Mononuclear cell (primary cell): ENCODE measurements at regions not wholly inside any gene's neighbourhood (a gene's known extent, or its start where the extent isn't known, plus 50 kb on each side); places are given as distances from the start of the nearest gene placed in this dataset.
"Not testable (repeated sequence)": the region's sequence is repeated elsewhere in the genome, so short reads cannot be mapped to it uniquely, and the experiment has no call there.

Experiments
- H3K27me3 ChIP-seq: 2 replicates; pipeline ENCODE4 v1.6.0; 2011; ENCODE audit warnings: low read length, control low read depth; ENCODE audit not compliant: insufficient read depth
- H3K4me1 ChIP-seq: 2 replicates; pipeline ENCODE4 v1.5.1; 2011; ENCODE audit warnings: mild to moderate bottlenecking, low read length, control low read depth; ENCODE audit not compliant: insufficient read depth
- H3K4me3 ChIP-seq: 2 replicates; pipeline ENCODE4 v1.5.1; 2011; ENCODE audit warnings: mild to moderate bottlenecking, low read length, moderate library complexity
- H3K9me3 ChIP-seq: 2 replicates; pipeline ENCODE4 v1.5.1; 2011; ENCODE audit warnings: low read depth, mild to moderate bottlenecking, control low read depth, low read length

GRCh38 chr2:175606010-175606841, 395.8 kb downstream of the LNPK start:
- Histone ChIP-seq H3K9me3 (no peaks in the 10 kb centered on the region), H3K4me3 (no peak overlapping the region), H3K4me1 (no peaks in the 10 kb centered on the region), H3K27me3 (no peaks in the 10 kb centered on the region)

DNA sequence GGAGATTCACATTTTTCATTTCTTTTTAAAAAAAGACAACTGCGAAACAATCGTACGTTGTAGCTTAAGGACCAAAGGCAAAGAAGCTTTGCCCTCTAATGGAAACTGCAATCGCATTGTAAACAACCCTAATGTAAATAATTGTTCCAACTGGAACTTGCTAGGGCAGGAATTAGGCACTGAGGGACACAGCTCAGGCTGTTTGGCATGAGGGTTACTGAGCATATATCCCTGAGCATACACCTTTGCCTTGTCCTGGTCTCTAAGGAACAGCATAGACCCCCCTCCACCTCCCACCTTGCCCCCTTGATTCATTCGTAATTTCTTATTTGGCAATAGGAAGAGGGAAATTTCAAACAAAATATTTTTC, 396.4 kb downstream of the LNPK start:
- no peaks in the 10 kb centered on the region for H3K9me3 ChIP-seq
- no peaks in the 10 kb centered on the region for H3K27me3 ChIP-seq
- no peak overlapping the region for H3K4me3 ChIP-seq
- H3K4me1 ChIP-seq, result no peaks in the 10 kb centered on the region

DNA sequence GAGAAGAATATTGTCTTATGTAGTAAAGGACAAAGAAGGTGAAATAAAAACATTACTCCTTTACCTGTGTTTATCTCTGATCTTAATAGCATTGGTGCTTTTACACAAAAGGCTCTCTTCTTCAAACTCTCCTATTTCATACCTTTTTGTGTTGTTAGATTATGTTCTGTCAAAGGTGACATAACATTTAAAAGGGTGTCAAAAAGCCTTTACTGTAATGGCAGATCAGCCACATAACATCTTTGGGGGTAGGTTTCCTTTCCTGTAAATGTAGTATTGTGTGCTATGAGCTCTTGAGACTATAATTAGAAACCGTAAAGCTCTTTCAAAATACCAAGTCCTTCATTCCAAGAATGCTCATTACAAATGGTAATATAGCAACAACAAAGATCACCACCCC, 400.1 kb downstream of the LNPK start:
- Histone ChIP-seq H3K27me3 (no peaks in the 10 kb centered on the region), H3K4me3 (no peak overlapping the region), H3K4me1 (no peaks in the 10 kb centered on the region), H3K9me3 (no peaks in the 10 kb centered on the region)

DNA sequence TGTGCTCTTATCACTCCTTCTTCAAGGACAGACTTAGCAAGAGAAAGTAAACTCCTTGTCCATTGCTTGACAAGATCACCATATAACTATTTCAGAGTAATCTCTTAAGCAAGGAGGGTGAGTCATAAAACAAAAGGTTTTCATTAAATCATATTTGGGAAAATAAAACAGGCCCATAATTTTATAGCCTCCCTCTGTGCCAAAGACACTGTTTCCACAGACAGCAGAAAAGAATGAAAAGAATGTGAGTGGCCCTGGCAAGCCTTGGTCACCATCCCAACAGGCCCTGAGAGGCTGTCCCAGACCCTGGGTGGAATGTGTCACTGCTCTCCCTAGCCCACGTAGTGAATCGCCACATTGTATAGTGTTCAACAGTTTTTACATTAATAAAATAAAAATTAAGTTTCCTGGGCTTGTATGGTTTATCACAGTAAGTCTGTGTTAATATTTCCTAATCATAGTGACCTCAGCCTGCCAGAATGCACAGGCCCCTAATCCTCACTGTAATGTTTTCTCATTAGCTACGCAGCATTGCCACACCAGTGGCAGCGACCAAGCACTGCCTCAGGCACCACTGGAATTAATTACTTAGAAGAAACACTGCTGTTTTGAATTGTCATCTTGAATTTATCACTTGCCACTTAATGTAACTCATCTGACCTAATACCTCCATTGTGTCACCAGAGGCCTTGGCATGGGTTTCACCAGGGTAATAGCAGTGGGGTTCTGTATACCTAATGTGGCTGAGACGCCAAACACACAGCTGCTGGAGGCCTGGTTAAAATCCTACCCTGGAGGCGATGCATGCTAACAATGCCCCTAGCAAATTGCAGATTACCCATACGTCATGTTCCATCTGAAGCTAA, 401.9 kb downstream of the LNPK start:
- Histone ChIP-seq H3K27me3 (no peaks in the 10 kb centered on the region), H3K9me3 (no peaks in the 10 kb centered on the region), H3K4me1 (no peaks in the 10 kb centered on the region), H3K4me3 (no peak overlapping the region)

DNA sequence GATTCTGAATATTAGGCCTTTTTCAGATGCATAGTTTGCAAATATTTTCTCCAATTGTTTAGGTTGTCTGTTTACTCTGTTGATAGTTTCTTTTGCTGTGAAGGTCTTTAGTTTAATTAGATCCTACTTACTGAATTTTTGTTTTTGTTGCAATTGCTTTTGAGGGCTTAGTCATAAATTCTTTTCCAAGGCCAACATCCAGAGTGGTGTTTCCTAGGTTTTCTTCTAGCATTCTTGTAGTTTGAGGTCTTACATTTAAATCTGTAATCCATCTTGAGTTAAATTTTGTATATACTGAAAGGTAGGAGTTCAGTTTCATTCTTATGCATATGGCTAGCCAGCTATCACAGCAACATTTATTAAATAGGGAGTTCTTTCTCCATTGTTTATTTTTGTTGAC, 404.8 kb downstream of the LNPK start:
- no peak overlapping the region for H3K4me3 ChIP-seq
- H3K27me3 ChIP-seq, result no peaks in the 10 kb centered on the region
- no peaks in the 10 kb centered on the region for H3K9me3 ChIP-seq
- no peaks in the 10 kb centered on the region for H3K4me1 ChIP-seq

DNA sequence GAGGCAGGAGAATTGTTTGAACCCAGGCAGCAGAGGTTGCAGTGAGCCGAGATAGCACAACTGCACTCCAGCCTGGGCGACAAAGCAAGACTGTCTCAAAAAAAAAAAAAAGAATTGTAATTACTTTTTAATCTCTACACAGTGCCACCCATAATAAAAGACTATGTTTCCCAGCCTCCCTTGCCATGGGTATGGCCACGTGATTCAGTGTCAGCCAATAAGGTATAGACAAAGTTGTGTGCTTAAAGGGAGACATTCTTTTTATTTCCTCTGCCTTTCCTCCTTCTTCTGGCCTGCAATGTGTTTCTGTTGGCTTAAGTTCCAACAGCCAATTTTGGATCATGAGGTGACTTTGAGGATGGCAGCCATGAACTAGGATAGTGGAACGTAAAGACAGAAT, 406.9 kb downstream of the LNPK start:
- Histone ChIP-seq H3K4me3 (no peak overlapping the region), H3K9me3 (no peaks in the 10 kb centered on the region), H3K4me1 (no peaks in the 10 kb centered on the region), H3K27me3 (no peaks in the 10 kb centered on the region)

DNA sequence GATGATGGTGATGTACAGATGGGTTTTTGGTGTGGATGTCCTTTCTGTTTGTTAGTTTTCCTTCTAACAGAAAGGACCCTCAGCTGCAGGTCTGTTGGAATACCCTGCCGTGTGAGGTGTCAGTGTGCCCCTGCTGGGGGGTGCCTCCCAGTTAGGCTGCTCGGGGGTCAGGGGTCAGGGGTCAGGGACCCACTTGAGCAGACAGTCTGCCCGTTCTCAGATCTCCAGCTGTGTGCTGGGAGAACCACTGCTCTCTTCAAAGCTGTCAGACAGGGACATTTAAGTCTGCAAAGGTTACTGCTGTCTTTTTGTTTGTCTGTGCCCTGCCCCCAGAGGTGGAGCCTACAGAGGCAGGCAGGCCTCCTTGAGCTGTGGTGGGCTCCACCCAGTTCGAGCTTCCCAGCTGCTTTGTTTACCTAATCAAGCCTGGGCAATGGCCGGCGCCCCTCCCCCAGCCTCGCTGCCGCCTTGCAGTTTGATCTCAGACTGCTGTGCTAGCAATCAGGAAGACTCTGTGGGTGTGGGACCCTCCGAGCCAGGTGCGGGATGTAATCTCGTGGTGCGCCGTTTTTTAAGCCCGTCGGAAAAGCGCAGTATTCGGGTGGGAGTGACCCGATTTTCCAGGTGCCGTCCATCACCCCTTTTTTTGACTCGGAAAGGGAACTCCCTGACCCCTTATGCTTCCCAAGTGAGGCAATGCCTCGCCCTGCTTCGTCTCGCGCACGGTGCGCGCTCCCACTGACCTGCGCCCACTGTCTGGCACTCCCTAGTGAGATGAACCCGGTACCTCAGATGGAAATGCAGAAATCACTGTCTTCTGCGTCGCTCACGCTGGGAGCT, 408.2 kb downstream of the LNPK start:
- not testable (repeated sequence) for H3K4me3 ChIP-seq, H3K9me3 ChIP-seq, H3K27me3 ChIP-seq, H3K4me1 ChIP-seq

DNA sequence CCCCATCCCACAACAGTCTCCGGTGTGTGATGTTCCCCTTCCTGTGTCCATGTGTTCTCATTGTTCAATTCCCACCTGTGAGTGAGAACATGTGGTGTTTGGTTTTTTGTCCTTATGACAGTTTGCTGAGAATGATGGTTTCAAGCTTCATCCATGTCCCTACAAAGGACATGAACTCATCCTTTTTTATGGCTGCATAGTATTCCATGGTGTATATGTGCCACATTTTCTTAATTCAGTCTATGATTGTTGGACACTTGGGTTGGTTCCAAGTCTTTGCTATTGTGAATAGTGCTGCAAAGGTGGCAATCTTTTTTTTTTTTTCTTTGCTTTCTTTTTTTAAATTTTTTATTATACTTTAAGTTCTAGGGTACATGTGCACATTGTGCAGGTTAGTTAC, 406.7 kb upstream of the ATP5MC3 start:
- H3K9me3 ChIP-seq, H3K27me3 ChIP-seq, H3K4me1 ChIP-seq, H3K4me3 ChIP-seq: not testable (repeated sequence)

DNA sequence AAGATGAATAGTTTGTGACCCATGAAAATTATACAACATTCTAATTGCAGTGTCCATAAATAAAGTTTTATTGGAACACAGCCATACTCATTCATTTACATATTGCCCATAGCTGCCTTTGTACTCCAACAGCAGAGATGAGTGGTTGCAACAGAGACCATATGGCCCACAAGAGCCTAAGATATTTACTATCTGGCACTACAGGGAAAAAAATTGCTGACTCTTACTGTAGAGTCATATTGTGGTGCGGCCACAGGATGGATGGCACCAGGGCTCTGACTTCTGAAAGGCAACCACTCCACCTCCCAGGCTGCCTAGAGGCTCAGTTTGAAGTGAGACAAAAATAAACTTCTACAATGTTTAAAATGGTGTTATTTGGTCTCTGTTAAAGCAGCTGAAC, 404.0 kb upstream of the ATP5MC3 start:
- no peak overlapping the region for H3K4me3 ChIP-seq
- no peaks in the 10 kb centered on the region for H3K9me3 ChIP-seq
- no peaks in the 10 kb centered on the region for H3K4me1 ChIP-seq
- H3K27me3 ChIP-seq, result no peaks in the 10 kb centered on the region

GRCh38 chr2:175580652-175581051, 399.1 kb upstream of the ATP5MC3 start:
- H3K4me1 ChIP-seq, result peaks cover 15% of the 10 kb centered on the region
- H3K27me3 ChIP-seq, result no peaks in the 10 kb centered on the region
- H3K4me3 ChIP-seq, result no peak overlapping the region
- no peaks in the 10 kb centered on the region for H3K9me3 ChIP-seq

DNA sequence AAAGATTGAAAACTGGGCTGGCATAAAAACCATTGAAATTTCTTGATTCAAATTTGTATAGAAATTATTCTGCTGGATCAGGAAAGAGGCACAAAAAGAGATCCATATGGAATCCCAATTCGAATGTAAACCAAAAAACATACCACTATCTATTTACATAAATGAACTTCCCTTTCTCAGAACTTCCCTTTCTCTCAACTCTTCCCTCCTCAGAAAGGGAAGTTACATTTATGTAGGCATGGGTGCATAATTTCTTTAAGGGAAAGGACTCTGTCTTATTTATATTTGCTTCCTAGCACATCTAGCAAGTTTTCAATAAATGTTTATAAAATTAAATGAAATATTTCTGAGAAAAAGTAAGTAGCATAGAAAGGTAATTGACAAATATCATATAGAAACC, 398.1 kb upstream of the ATP5MC3 start:
- Histone ChIP-seq H3K4me1 (peaks cover 20% of the 10 kb centered on the region), H3K27me3 (no peaks in the 10 kb centered on the region), H3K4me3 (no peak overlapping the region), H3K9me3 (no peaks in the 10 kb centered on the region)

DNA sequence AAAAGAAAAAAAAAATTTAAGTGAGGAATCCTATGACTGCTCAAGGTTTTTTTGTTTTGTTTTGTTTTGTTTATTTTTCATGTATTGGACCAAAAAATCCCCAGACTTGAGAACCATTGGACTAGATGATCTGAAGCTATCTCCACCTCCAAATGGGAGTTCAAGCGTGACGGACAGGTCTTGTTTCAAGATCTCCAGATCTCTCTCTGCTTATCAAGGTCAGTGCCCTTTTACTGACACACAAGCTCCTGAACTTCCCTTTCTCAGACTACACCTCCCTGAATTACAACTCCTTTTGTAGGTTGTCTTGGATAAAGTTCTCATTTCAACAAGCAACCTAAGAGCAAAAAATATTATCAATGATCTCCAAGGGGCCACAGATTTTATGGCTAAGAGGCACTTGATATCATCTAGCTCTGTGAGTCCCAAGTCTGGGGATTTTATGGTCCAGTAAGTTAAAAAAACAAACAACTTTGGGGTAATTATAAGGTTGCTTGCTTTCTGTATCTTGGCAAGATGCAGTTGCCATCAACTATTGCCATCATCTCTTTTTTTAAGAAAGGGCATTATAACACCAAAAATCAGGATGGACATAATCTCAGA, 396.0 kb upstream of the ATP5MC3 start:
- H3K4me3 ChIP-seq, result no peak overlapping the region
- H3K27me3 ChIP-seq, result no peaks in the 10 kb centered on the region
- no peaks in the 10 kb centered on the region for H3K9me3 ChIP-seq
- peaks cover 20% of the 10 kb centered on the region for H3K4me1 ChIP-seq

- Histone ChIP-seq H3K4me1 (peaks cover 20% of the 10 kb centered on the region), H3K27me3 (no peaks in the 10 kb centered on the region), H3K9me3 (no peaks in the 10 kb centered on the region), H3K4me3 (no peak overlapping the region)
Measured at GRCh38 chr2:175576875-175577274, 395.4 kb upstream of the ATP5MC3 start.

GRCh38 chr2:175576270-175576669, 394.8 kb upstream of the ATP5MC3 start:
- Histone ChIP-seq H3K4me1 (peaks cover 20% of the 10 kb centered on the region), H3K9me3 (no peaks in the 10 kb centered on the region)

More at GRCh38 chr2:175576270-175576669, 394.8 kb upstream of the ATP5MC3 start:
- Histone ChIP-seq H3K27me3 (no peaks in the 10 kb centered on the region), H3K4me3 (no peak overlapping the region)
